Keratinocyte (primary cell): ENCODE measurements at regions not wholly inside any gene's neighbourhood (a gene's known extent, or its start where the extent isn't known, plus 50 kb on each side); places are given as distances from the start of the nearest gene placed in this dataset.

ENCODE experiments used
- EZH2 ChIP-seq: IDR thresholded peaks from one replicate; pipeline ENCODE4 v1.6.1; 2012; ENCODE audit warnings: inconsistent platforms, mild to moderate bottlenecking, low read length, moderate library complexity
- TF ChIP-seq, protein P1 (sequence below), 3 experiments: IDR thresholded peaks in 1 of 3; conservative IDR thresholded peaks in 1 of 3; optimal IDR thresholded peaks in 1 of 3; 2 replicates in 2 of 3; 3 replicates in 1 of 3; pipeline versions ENCODE3 to v1.5.1; 2011; ENCODE audit warnings: low read length in 3 of 3, mild to moderate bottlenecking in 3 of 3, moderate library complexity in 2 of 3, control low read depth in 1 of 3, inconsistent platforms in 1 of 3; ENCODE audit not compliant: insufficient read depth in 2 of 3; ENCODE audit errors: extremely low read depth in 1 of 3

GRCh38 chr2:155379494-155379893 is 681.0 kb downstream of the KCNJ3 start:
- no peak for TF ChIP-seq EZH2
- TF ChIP-seq, protein P1, sequence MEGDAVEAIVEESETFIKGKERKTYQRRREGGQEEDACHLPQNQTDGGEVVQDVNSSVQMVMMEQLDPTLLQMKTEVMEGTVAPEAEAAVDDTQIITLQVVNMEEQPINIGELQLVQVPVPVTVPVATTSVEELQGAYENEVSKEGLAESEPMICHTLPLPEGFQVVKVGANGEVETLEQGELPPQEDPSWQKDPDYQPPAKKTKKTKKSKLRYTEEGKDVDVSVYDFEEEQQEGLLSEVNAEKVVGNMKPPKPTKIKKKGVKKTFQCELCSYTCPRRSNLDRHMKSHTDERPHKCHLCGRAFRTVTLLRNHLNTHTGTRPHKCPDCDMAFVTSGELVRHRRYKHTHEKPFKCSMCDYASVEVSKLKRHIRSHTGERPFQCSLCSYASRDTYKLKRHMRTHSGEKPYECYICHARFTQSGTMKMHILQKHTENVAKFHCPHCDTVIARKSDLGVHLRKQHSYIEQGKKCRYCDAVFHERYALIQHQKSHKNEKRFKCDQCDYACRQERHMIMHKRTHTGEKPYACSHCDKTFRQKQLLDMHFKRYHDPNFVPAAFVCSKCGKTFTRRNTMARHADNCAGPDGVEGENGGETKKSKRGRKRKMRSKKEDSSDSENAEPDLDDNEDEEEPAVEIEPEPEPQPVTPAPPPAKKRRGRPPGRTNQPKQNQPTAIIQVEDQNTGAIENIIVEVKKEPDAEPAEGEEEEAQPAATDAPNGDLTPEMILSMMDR (optimal IDR thresholded peaks at IDR 0.05 in 1 of 3, IDR thresholded peaks at IDR 0.05 in 1 of 3, conservative IDR thresholded peaks at IDR 0.05 in 1 of 3; ENCODE audit: extremely low read depth in 1 of 3, insufficient read depth in 2 of 3, low read length in 3 of 3), result no peak
